Choroid plexus epithelial cell (primary cell): ENCODE measurements at regions not wholly inside any gene's neighbourhood (a gene's known extent, or its start where the extent isn't known, plus 50 kb on each side); places are given as distances from the start of the nearest gene placed in this dataset.

Experiments
- DNase-seq: peaks from one replicate; pipeline ENCODE4 v3.0.0-alpha.2; 2010; ENCODE audit warnings: low read depth
- H3K4me3 ChIP-seq: 2 replicates; pipeline ENCODE4 v1.5.1; 2011; ENCODE audit warnings: low read depth, mild to moderate bottlenecking, control low read depth, low read length, moderate library complexity
- CTCF ChIP-seq: conservative IDR thresholded peaks from 2 replicates; pipeline ENCODE4 v1.5.1; 2011; ENCODE audit warnings: low read depth, mild to moderate bottlenecking, control low read depth, inconsistent platforms, low read length, moderate library complexity

- TF ChIP-seq CTCF, result no peak
- no peak for DNase-seq
- H3K4me3 ChIP-seq, result no peak overlapping the region
Measured at GRCh38 chr18:44465381-44465841, 215.3 kb upstream of the SETBP1 start.

GRCh38 chr18:44466997-44467396 is 213.7 kb upstream of the SETBP1 start:
- DNase-seq, result no peak
- no peak for TF ChIP-seq CTCF
- H3K4me3 ChIP-seq, result no peak overlapping the region

DNA sequence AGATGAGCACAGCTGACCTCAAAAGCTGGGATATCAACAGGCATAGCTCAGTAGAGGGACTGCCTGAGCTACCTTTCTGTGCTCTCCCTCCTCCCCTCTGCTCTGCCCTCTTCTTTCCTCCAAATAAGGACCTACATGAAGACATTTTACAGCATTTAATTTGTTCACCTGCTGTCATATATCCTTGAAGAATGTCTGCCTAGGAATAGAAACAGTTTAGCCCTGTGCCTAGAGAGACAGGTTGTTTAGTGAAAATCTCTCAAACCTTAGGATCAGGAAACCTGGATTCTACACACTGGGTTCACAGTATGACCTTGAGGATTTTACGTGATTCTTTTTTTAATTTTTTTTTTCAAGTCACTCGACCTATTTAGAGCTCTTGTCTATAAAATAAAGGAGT is 213.0 kb upstream of the SETBP1 start:
- TF ChIP-seq CTCF, result no peak
- DNase-seq, result no peak
- no peak overlapping the region for H3K4me3 ChIP-seq

- no peak for DNase-seq
- H3K4me3 ChIP-seq, result no peak overlapping the region
- no peak for TF ChIP-seq CTCF
Measured at GRCh38 chr18:44473394-44474066, 207.2 kb upstream of the SETBP1 start.

- DNase-seq, result no peak
- TF ChIP-seq CTCF, result no peak
- no peak overlapping the region for H3K4me3 ChIP-seq
Measured at GRCh38 chr18:44474067-44474411, 206.6 kb upstream of the SETBP1 start.

- H3K4me3 ChIP-seq, result no peak overlapping the region
- no peak for DNase-seq
- TF ChIP-seq CTCF, result no peak
Measured at GRCh38 chr18:44474591-44474990, 206.1 kb upstream of the SETBP1 start.

DNA sequence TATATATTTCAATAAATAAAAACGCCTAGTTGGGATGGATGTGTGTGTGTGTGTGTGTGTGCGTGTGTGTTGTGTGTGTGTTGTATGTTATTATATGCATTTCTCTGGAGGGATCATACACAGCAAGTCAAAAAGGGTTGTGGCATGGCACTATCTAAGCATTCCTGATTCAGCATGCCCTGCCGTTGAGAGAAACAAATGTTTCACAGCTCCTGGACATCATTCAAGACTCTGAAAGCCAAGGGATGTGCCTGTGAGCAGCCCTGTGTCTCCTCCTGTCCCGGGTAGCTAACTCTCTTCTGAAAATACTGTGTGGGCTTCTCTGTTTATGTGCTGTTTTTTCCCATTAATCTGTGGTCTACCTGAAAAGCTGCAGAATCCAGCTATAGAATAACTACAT is 197.9 kb upstream of the SETBP1 start:
- TF ChIP-seq CTCF, result no peak
- H3K4me3 ChIP-seq, result no peak overlapping the region
- no peak for DNase-seq
